ENCODE measurements at regions not wholly inside any gene's neighbourhood (a gene's known extent, or its start where the extent isn't known, plus 50 kb on each side); places are given as distances from the start of the nearest gene placed in this dataset.
"Not testable (repeated sequence)": the region's sequence is repeated elsewhere in the genome, so short reads cannot be mapped to it uniquely, and the experiment has no call there.

- TF ChIP-seq POLR2A (IDR thresholded peaks at IDR 0.05; ENCODE audit: low read length) (no peak), GATA1 (IDR thresholded peaks at IDR 0.05; ENCODE audit: low read depth, low read length) (no peak)
- no peak for DNase-seq
These were observed 210.0 kb downstream of the TMEM161B start for GRCh38 chr5:88058625-88059024.

GRCh38 chr5:88052468-88052867 lies 216.2 kb downstream of the TMEM161B start:
- DNase-seq, result not testable (repeated sequence)

- no peak for DNase-seq
These were observed 217.5 kb downstream of the TMEM161B start for GRCh38 chr5:88051148-88051547.

GRCh38 chr5:88049737-88050136 lies 218.9 kb downstream of the TMEM161B start:
- no peak for TF ChIP-seq GATA1 (IDR thresholded peaks at IDR 0.05; ENCODE audit: low read depth, low read length)
- TF ChIP-seq POLR2A (IDR thresholded peaks at IDR 0.05; ENCODE audit: low read length), result no peak
- DNase-seq, result no peak

More at GRCh38 chr5:88051148-88051547, 217.5 kb downstream of the TMEM161B start:
- no peak for TF ChIP-seq POLR2A (IDR thresholded peaks at IDR 0.05; ENCODE audit: low read length)
- TF ChIP-seq GATA1 (IDR thresholded peaks at IDR 0.05; ENCODE audit: low read depth, low read length), result no peak

- TF ChIP-seq GATA1 (IDR thresholded peaks at IDR 0.05; ENCODE audit: low read depth, low read length) (no peak), POLR2A (IDR thresholded peaks at IDR 0.05; ENCODE audit: low read length) (no peak)
- no peak for DNase-seq
These were observed 219.5 kb downstream of the TMEM161B start for GRCh38 chr5:88049156-88049555.

- DNase-seq, result no peak
- TF ChIP-seq POLR2A (IDR thresholded peaks at IDR 0.05; ENCODE audit: low read length), result no peak
- no peak for TF ChIP-seq GATA1 (IDR thresholded peaks at IDR 0.05; ENCODE audit: low read depth, low read length)
These were observed 222.6 kb downstream of the TMEM161B start for GRCh38 chr5:88045931-88046461.

- TF ChIP-seq POLR2A (IDR thresholded peaks at IDR 0.05; ENCODE audit: low read length), result no peak
- no peak for TF ChIP-seq GATA1 (IDR thresholded peaks at IDR 0.05; ENCODE audit: low read depth, low read length)
- no peak for DNase-seq
These were observed 223.5 kb downstream of the TMEM161B start for GRCh38 chr5:88045165-88045564.

- TF ChIP-seq GATA1 (IDR thresholded peaks at IDR 0.05; ENCODE audit: low read depth, low read length), result no peak
- no peak for TF ChIP-seq POLR2A (IDR thresholded peaks at IDR 0.05; ENCODE audit: low read length)
These were observed 234.1 kb downstream of the TMEM161B start for GRCh38 chr5:88034520-88034919.

GRCh38 chr5:88033191-88033590 lies 235.5 kb downstream of the TMEM161B start:
- no peak for DNase-seq

More at GRCh38 chr5:88034520-88034919, 234.1 kb downstream of the TMEM161B start:
- no peak for DNase-seq

GRCh38 chr5:88029011-88029410 lies 239.6 kb downstream of the TMEM161B start:
- TF ChIP-seq POLR2A (IDR thresholded peaks at IDR 0.05; ENCODE audit: low read length), result no peak
- no peak for TF ChIP-seq GATA1 (IDR thresholded peaks at IDR 0.05; ENCODE audit: low read depth, low read length)
- DNase-seq, result no peak

More at GRCh38 chr5:88033191-88033590, 235.5 kb downstream of the TMEM161B start:
- TF ChIP-seq POLR2A (IDR thresholded peaks at IDR 0.05; ENCODE audit: low read length) (no peak), GATA1 (IDR thresholded peaks at IDR 0.05; ENCODE audit: low read depth, low read length) (no peak)

- TF ChIP-seq GATA1 (IDR thresholded peaks at IDR 0.05; ENCODE audit: low read depth, low read length) (no peak), POLR2A (IDR thresholded peaks at IDR 0.05; ENCODE audit: low read length) (no peak)
- no peak for DNase-seq
These were observed 247.5 kb downstream of the TMEM161B start for GRCh38 chr5:88021141-88021540.

- DNase-seq, result not testable (repeated sequence)
These were observed 253.7 kb downstream of the TMEM161B start for GRCh38 chr5:88014984-88015383.

- DNase-seq, result no peak
- TF ChIP-seq POLR2A (IDR thresholded peaks at IDR 0.05; ENCODE audit: low read length), result no peak
- no peak for TF ChIP-seq GATA1 (IDR thresholded peaks at IDR 0.05; ENCODE audit: low read depth, low read length)
These were observed 267.8 kb downstream of the TMEM161B start for GRCh38 chr5:88000877-88001276.

GRCh38 chr5:87997662-87998061 lies 271.0 kb downstream of the TMEM161B start:
- no peak for TF ChIP-seq POLR2A (IDR thresholded peaks at IDR 0.05; ENCODE audit: low read length)
- no peak for TF ChIP-seq GATA1 (IDR thresholded peaks at IDR 0.05; ENCODE audit: low read depth, low read length)

GRCh38 chr5:87966213-87966612 lies 302.4 kb downstream of the TMEM161B start:
- no peak for DNase-seq
- TF ChIP-seq POLR2A (IDR thresholded peaks at IDR 0.05; ENCODE audit: low read length) (no peak), GATA1 (IDR thresholded peaks at IDR 0.05; ENCODE audit: low read depth, low read length) (no peak)

More at GRCh38 chr5:87997662-87998061, 271.0 kb downstream of the TMEM161B start:
- DNase-seq, result no peak

- no peak for DNase-seq
- TF ChIP-seq GATA1 (IDR thresholded peaks at IDR 0.05; ENCODE audit: low read depth, low read length) (no peak), POLR2A (IDR thresholded peaks at IDR 0.05; ENCODE audit: low read length) (no peak)
These were observed 314.5 kb downstream of the TMEM161B start for GRCh38 chr5:87954121-87954520.

Measured in erythroblast (primary cell).